Vagina (tissue), 2 donors: ENCODE measurements at regions not wholly inside any gene's neighbourhood (a gene's known extent, or its start where the extent isn't known, plus 50 kb on each side); places are given as distances from the start of the nearest gene placed in this dataset.

Experiments
- CTCF ChIP-seq, 3 experiments: fragments of 450-650 bp in 2 of 3; fragments of 200-600 bp in 1 of 3; sonication (generic) in 1 of 3; IDR thresholded peaks; one replicate each; pipeline ENCODE4 v1.5.1; 2017 to 2019; ENCODE audit warnings: antibody characterized with exemption in 3 of 3, mild to moderate bottlenecking in 2 of 3, moderate library complexity in 2 of 3
- POLR2AphosphoS5 ChIP-seq, 2 donors: sonication (generic); formaldehyde crosslinking; IDR thresholded peaks; one replicate each; pipeline ENCODE4 v1.9.0; 2017; ENCODE audit warnings: antibody characterized with exemption in 2 of 2, mild to moderate bottlenecking in 2 of 2, low read depth in 1 of 2; ENCODE audit not compliant: insufficient read depth in 1 of 2

DNA sequence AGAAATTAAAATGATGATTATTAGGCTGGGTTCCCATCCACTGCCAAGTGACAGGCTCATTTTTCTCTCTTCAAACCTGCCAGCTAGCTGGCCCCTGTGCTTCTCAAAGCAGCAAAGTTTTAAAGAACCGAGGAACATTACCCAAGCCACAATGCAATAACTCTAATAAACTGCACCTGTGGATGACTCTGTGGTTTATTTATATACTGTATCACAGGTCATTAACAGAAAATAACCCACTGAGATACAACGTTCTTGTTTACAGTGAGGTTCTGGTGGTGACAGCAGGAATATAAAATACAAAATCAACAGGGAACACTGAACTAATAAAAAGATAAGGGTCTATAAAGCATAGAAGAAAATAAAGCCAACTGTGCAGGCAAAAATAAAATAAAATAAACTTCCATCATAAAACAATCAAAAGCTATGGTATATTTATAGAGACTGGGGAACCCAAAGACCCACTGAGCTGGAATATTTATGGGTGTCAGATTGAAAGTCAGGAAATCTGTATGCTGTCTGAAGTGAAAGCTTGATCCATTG, 472.9 kb downstream of the NOVA1 start:
- TF ChIP-seq CTCF (IDR thresholded peaks at IDR 0.05) = no peak
- TF ChIP-seq POLR2AphosphoS5 (IDR thresholded peaks at IDR 0.05; ENCODE audit: insufficient read depth in 1 of 2, low read depth in 1 of 2) = no peak
